Stimulated activated CD8-positive, alpha-beta memory T cell treated with anti-CD3 and anti-CD28 coated beads, Interleukin-12 subunit alpha, Interleukin-12 subunit beta, amount 100 ng/mL, for 1 hour (primary cell): ENCODE measurements at regions not wholly inside any gene's neighbourhood (a gene's known extent, or its start where the extent isn't known, plus 50 kb on each side); places are given as distances from the start of the nearest gene placed in this dataset.

Source experiments
- DNase-seq: peaks from one replicate; pipeline ENCODE4 v3.0.0-alpha.2; 2020; ENCODE audit warnings: low read depth

DNA sequence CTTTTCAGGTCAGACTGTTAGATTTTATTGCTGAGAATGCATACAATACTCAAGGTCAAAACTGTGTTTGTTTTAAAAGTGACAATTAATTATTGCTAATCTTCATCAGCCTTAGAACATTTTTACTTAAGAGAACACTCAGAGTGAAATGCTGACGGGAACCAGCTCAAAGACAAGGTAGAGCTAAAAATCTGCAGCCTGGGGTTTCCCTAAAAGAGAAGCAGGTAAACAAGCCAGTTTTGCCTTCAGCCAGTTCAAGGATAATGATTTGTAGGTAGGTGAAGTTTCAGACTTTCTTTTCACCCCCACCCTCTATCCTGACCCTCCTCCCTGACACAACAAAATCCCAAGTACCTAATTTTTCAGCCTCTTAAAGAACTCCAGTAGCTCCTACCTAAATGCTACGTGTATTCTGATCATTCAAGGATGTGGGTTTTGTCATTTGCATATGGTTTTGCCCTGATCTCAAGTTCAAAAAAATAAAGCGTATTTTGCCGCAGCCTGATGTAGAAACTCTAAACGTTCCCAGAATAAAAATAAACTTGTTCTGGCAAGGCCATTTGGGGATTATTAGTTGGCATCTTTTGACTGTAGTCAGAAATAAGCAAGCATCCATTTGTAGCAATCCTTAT is 407.2 kb downstream of the EFNA5 start:
- DNase-seq: no peak

DNA sequence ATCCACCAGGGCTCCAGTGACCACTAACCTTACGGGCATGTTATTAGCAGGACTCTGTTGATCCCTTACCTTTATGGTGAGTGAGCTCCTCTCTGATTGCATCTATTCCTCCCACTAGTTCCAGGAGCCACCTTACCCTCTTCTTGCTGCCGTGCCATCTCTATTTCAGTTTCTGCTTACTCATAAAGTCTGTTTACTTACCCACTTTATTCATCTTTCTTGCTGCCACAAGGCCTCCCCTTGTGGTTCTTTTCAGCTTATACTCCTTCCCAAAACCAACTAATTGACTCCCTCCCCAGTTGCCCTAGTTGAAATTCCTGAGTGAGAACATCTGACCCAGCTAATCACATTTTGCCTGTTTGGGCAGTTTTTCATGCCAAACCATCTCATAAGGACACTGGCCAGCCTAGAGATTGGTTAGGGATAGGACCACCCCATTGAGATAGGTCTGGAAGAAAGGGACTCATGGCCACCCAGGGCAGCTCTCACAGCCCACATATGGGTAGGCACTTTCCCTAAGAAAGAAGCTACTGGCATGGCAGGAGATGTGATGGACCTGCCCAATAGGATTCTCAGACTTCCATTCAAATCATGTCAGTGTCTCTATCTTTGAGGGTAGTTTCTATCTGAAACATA is 412.7 kb downstream of the EFNA5 start:
- no peak for DNase-seq

DNA sequence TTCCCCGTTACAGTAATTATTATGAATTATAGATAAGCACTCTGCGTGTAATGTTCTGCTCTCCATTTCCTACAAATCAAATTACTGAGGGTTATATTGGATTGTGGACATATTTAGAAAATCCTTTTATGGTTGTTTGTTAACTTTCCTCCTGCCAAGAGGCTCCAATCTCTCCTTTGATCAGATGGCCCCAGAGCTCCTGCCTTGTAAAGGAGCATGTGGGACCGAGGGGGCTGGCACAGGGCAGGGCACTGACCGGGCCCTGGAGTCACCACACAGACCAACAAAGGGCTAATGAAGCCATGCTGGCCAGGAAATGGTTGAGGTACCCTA is 415.9 kb downstream of the EFNA5 start:
- no peak for DNase-seq

DNA sequence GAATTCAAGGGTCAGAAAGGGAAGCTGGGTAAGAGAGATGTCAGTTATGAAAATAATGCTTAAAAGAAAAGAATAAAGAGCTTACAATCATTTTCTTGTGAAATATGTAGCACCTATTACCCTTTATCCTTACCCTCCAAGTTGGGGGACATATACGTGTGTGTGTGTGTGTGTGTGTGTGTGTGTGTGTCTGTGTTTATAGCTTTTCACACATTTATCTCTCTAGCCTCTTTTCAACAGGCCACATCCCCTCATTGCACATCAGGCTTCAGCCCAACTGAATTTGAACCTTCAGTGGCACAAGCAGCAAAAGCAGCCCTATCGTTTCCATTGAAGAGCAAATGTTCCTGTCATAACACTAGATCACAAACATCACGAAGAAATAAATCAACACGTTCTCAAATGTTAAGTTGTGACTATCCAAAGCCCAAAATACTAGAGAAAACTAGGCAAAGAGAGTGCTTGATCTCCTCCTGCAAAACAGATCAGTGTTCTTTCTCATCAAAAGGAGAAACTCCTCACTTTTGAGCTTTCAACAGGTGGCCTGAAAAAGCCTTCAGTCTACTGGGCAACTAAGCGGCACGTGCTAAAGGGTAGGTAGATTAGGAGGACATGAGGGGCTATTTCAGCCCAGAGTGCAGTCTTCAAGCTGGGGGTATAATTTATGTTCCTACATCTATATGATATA is 416.4 kb downstream of the EFNA5 start:
- no peak for DNase-seq

DNA sequence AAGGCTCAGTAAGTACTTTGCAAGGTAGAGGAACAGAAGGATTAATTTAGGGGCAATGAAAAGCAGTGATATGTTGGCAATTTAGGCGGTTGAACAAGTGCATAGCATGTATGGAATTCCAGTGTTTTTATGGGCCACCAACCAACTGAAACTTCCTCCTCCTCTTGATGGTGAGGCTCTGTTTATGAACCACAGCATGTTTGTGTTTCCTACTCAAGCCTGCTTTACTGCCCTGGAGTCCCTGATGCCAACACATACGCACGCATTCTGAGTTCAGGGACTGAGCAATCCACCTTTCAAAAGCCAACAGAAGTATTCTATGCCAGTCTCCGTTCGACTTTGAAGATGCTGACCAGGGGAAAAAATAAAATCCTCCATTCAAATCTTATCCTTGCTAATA is 417.5 kb downstream of the EFNA5 start:
- DNase-seq: no peak

DNA sequence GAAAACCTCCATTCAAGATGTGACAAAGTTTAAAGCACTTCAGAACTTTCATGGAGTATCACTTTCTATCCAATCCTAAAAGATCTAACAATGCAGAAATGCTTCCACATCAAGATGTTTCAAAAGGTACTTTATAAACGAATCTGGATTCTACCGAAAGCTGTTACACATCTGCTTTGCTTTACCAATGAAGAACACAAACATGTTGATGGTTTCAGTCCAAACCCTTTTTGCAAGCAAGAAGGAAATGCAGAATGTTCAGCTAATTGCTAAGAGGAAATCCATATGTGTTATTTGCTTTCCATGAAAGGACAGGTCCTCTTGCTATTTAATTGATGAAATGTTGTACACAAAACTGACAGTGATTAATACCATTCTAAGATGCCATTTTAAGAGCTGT is 419.6 kb downstream of the EFNA5 start:
- no peak for DNase-seq

DNA sequence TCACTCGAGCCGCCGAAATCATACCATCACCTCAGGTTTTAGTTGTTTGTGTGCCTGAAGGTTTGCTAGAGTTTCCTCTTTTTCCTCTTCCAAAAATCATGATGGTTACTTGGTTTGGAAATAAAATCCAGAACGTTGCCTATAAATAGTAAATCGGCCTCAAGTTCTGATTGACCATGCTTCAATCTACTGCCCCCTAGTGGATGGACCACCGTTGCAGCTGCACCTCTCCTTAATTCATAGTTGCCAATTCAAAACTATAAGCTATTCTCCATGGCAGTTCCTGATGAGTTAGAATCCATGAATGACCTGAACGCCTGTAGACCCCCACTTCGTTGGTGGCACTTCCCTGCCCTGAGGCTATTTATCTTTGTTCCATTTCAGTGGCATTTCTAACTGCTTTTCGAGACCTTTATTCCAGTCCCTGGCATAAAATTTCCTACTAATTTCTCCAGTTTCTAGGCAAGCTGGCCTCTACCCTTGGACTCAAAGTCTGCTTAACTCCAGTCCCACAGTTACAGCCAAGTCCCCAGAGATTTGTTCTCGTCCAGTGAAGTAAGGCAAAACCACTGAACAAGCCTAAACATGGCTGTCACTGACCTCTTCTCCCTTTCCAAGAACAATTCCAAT is 422.6 kb downstream of the EFNA5 start:
- DNase-seq: peak; percentile 8

DNA sequence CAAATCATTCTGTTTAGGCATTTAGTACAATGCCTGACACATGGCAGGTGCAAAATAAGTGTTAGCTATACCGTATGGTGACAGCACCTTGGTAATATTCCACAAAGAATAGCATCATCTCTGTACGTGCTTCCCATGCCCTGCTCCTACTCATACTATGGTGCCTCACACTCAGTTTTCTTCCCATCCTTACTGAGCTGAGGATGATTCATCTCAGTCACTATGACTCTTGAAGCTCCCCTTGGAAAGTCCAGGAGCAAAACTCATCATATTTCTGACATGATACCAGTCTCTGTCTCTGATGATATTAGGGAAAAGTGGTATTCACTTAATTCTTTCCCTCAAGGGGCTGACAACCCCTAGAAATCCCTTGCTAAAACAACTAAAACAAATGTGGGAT is 423.3 kb downstream of the EFNA5 start:
- DNase-seq: no peak

DNA sequence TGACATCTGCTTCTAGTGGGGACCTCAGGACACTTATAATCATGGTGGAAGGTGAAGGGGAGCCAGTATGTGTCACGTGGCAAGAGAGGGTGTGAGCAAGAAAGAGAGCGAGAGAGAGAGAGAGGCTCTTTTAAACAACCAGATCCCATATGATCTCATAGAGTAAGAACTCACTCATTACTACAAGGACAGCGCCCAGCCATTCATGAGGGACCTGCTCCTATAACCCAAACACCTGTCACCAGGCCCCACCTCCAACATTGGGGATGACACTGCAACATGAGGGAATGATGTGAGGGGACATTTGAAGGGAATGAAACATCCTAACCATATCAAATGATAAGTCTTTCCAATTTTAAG is 427.5 kb downstream of the EFNA5 start:
- DNase-seq: no peak

DNA sequence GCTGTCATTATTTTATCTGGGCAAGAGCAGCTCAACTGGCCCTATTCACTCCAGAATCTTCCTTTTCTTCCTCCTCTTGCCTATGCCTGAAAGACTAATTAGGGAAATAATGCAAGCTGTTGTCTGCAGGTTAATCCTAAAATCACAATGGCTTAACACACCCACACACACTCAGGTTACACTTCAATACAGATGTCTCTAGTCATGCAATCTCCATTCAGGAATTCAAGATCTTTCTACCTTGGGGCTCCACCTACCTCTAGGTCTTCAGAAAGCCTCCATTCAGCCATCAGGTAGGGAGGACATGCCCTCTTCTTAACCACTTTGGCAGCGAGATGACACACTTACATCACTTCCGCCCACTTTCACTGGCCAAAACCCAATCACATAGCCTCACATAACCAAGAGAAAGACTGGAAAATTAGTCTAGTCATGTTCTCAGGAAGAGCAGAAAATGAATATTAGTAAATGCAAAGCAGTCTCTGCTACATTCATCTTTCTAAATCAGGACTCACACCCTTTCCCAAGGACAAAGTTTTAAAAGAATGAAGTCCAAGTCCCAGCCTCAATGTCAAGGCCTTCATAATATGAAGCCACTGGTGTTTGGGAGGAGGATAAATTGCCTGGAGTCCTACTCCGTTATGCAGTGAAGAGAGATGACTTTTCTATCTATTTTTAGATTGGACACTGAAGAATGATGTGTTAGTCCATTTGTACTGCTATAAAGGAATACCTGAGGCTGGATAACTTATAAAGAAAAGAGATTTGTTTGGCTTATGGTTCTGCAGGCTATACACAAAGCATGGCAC is 428.1 kb downstream of the EFNA5 start:
- no peak for DNase-seq

DNA sequence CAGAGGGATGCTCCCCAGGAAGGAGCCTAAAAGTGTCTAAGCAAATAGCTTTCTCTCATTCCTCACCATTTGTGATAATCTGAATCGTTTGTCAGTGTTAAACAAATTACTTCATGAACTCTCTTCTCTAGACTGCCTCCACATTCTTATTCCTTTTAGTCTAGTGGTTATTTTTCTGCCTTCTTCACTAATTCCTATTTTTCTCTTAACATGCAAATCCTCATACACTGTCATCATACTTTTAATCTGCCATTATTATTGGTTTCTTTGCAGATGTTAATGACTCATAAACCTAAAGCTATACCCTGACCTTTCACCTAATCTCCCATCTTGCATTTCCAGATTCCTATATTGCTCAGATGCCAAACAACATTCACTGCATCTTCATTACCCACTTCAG is 428.9 kb downstream of the EFNA5 start:
- DNase-seq: no peak

DNA sequence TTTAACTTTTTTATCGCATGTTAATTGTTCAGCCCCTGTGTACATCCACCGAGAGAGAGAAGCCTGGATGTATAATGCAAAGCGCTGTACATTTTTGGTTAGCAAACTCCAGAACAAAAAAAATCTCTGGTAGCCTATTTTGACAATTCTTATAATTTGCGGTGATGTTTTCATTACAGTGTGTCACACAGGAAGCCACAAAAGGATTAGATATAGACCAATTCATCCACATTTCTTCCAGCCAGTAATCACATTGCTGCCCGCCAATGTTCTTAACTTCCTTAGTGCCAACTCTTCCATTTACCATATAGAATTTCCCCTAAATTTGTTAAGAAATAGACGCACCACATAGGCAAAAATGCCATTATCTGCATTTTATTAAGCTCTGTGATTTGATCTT is 435.6 kb downstream of the EFNA5 start:
- DNase-seq: no peak

DNA sequence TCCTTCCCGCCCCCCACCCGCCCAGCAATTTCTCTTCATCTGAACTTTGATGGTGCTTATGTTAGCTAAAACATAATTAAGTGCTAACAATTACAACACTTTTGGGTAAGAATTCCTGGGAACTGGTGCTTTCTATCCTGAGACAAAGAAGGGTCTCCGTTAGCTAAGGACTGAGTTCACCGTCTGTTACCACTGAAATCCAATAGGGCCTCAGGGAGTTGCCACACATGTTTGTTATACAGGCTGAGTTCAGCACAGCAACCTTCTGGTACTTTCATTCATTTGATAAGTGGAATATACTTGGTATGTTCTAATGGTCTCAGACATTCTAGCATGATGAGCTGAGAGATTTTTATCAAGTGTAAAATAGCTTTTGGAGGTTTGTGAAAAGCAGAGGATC is 437.9 kb downstream of the EFNA5 start:
- no peak for DNase-seq

DNA sequence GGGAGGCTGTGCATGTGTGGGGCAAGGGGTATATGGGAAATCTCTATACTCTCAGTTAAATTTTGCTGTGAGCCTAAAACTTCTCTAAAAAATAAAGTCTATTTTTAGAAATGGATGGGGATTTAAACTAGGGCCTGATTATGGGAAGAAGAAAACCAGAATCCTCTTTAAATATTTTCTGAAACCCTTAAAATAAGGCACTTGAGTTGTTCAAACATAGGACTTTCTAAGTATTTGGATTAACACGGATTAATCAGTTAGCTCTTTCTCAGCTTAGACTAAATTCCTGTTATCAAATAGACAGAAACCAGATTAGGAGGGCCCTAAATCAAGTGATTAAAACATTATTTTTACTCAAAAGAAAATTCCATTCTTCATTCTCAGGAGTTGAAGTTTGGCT is 438.4 kb downstream of the EFNA5 start:
- no peak for DNase-seq

DNA sequence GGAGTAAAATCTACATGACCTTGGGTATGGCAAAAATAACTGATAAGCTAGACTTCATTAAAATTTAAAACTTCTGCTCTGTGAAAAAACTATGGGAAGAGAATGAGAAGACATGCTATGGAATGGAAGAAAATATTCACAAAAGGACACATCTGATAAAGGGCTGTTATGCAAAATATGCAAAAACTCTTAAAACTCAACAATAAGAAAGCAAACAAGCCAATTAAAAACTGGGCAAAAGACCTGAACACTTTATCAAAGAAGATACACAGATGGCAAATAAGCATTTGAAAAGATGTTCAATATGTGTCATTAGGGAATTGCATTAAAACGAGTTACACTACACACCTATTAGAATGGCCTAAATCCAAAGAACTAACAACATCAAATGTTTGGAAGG is 439.5 kb downstream of the EFNA5 start:
- DNase-seq: no peak

DNA sequence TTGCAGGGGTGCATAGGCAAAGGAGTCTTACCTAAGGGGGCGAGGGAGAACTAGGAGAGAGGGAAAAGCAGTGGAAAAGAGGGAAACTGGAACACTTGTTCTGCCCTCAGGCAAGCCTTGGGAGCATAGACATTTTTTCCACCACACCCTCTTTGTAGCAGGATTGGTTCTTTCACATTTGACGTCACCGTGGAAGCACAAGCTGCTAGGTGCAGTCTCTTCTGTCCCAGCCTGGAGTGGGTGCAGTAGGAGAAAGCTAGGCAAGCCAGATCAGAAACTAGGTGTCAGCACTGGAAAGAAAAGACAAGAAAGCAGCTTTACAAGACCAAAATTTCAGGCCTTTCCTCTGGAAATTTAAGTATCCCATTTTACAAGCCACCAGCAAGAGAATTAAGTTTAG is 440.4 kb downstream of the EFNA5 start:
- DNase-seq: no peak

DNA sequence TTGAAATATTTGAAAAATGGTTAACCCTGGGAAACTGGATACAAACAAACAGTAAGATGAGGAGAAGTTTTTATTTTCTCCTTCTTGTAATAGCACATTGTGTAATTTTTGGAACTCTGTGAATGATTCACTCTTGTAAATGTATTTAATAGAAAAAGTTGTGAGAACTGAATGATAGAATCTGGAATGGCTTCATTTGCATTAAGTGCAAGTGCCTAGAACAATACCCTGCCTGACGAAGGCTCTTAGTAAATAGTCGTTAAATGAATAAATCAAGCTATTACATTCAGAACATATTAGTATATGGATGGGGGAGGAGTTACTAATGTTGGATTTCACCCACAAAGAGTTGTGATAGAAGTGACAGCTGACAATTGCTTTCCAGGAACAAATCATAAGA is 442.5 kb downstream of the EFNA5 start:
- no peak for DNase-seq

DNA sequence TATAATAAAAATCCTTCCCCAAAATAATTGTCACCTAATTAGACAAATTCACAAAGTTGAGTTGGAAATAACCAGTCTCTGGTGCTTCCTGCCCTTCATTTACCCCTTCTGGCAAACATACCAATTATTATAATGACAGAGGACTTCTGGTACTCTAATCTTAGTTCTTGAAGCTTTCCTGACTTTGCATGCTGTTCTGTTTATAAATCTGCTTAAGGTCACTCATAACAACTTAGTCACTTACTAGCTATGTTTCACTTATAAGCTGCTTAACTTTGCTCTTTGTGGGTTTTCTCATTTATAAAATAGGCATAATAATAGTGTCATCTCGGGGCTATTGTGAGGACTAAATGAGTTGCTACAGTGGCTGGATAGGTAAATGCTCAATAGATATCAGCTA is 446.5 kb downstream of the EFNA5 start:
- no peak for DNase-seq

DNA sequence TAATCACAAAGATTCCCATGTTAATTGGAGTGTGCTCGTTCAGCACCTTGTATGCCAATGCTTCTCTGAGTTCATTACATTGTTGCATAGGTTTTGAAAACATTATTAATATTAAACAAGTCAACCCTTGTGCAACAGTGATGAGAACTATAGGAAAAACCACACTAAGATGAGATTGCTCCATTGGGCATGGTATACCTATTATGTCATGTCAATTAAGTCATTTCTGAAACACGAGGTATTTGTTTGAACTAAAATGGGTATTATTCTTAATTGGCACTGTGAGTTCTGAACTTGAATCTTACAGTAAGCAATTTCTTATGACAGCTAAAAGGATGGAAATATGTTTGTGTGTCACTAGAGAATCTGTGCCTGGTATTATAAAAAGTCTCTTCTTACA is 447.7 kb downstream of the EFNA5 start:
- no peak for DNase-seq

DNA sequence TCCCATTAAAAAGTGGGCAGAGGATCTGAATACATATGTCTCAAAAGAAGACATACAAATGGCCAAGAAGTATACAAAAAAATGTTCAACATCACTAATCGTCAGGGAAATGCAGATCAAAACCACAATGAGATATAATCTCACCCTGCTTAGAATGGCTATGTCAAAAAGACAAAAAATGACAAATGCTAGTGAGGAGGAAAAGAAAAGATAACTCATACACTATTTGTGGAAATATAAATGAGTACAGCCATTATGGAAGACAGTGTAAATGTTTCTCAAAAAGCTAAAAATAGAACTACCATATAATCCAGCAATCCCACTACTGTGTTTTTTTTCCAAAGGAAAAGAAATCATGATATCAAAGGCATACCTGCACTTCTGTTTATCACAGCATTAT is 450.7 kb downstream of the EFNA5 start:
- no peak for DNase-seq

DNA sequence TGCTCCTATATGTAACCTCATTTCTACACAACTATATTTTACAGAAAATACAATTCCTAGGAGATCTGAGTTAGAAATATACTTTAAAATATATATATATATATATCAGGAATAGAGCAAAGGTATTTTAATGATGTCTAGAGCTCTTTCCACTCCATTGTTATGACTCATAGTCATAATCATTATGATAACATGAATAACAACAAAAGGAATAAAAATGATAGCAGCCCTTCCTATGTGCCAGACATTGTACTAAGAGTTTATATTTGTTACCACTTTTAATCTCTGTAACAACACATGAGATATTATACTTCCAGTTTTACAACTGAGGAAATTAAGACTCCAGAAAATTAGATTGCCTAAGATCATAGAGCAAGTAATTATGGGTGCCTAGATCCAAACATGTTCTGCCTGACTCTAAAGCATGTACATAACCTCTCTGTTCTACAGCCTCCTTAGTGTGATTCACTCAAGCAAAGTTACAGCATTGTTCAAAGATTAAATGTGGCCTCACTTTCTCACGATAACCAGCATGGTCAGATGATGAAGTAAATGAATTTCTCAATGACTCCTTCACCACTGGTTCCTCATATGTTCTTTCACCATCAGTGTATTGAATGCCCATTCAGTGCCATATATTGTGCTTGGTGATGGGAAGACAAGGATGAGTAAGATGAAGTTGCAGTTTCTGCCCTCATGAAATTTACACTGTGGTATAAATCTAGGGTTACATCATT is 452.1 kb downstream of the EFNA5 start:
- DNase-seq: no peak

DNA sequence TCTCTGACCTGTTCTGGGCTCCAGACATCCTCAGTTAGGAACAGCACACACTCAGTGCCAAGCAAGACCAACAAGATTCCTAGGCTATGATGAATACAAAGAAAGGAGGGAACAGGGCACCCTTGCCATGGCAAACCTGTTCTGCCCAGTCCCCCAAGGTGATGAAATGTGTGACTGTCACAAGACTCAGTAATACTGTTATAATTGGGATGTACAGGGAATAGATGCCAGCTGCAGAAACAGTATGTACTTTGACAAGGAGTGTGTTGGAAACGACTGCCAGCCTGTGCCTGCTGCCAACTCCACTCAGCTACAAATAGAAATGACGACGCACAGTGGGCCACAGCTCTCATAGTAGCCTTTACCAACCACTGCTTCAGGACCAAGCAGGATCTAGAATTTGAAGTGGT is 453.0 kb downstream of the EFNA5 start:
- DNase-seq: no peak
